ENCODE measurements at regions not wholly inside any gene's neighbourhood (a gene's known extent, or its start where the extent isn't known, plus 50 kb on each side); places are given as distances from the start of the nearest gene placed in this dataset.
A peak's percentile ranks its signal among the peaks of the same experiment; 100 is the strongest.
"Not testable (repeated sequence)": the region's sequence is repeated elsewhere in the genome, so short reads cannot be mapped to it uniquely, and the experiment has no call there.

- not testable (repeated sequence) for H3K36me3 ChIP-seq (ENCODE audit: control insufficient read depth in 1 of 2, insufficient read depth in 2 of 2, low read length in 1 of 2); H3K4me3 ChIP-seq (ENCODE audit: low read length in 2 of 2); H3K4me1 ChIP-seq (ENCODE audit: control insufficient read depth in 1 of 2, insufficient read depth in 2 of 2, low read length in 2 of 2); H3K27ac ChIP-seq (ENCODE audit: low read depth in 1 of 2, low read length in 2 of 2); DNase-seq; H3K9me3 ChIP-seq (ENCODE audit: control insufficient read depth, low read length); H3K27me3 ChIP-seq (ENCODE audit: control insufficient read depth in 1 of 2, insufficient read depth in 2 of 2, low read length in 1 of 2); ATAC-seq (ENCODE audit: low FRiP score)
- intact Hi-C loops (cut with DNase I): loop anchor here in 1 of 2 donors (5.0 kb wide), 1 partner anchor 747 kb away; no protein-coding TSS in a partner anchor
- WGBS, 2 donors: 87 to 91% methylated on average over 5 of the region's 5 CpGs
These were observed 78.5 kb upstream of the ACBD5 start for GRCh38 chr10:27319139-27319538.

GRCh38 chr10:27315082-27315481 lies 74.5 kb upstream of the ACBD5 start:
- intact Hi-C loops (cut with DNase I): loop anchor here in 1 of 2 donors (5.0 kb wide), 1 partner anchor 743 kb away; no protein-coding TSS in a partner anchor
- WGBS, 2 donors: 73 to 78% methylated on average over 2 of the region's 2 CpGs
- not testable (repeated sequence) for DNase-seq; H3K36me3 ChIP-seq (ENCODE audit: control insufficient read depth in 1 of 2, insufficient read depth in 2 of 2, low read length in 1 of 2); H3K4me1 ChIP-seq (ENCODE audit: control insufficient read depth in 1 of 2, insufficient read depth in 2 of 2, low read length in 2 of 2); H3K27ac ChIP-seq (ENCODE audit: low read depth in 1 of 2, low read length in 2 of 2); H3K4me3 ChIP-seq (ENCODE audit: low read length in 2 of 2); H3K27me3 ChIP-seq (ENCODE audit: control insufficient read depth in 1 of 2, insufficient read depth in 2 of 2, low read length in 1 of 2); ATAC-seq (ENCODE audit: low FRiP score); H3K9me3 ChIP-seq (ENCODE audit: control insufficient read depth, low read length)

- H3K27me3 ChIP-seq (ENCODE audit: control insufficient read depth in 1 of 2, insufficient read depth in 2 of 2, low read length in 1 of 2); H3K36me3 ChIP-seq (ENCODE audit: control insufficient read depth in 1 of 2, insufficient read depth in 2 of 2, low read length in 1 of 2); H3K4me3 ChIP-seq (ENCODE audit: low read length in 2 of 2); H3K9me3 ChIP-seq (ENCODE audit: control insufficient read depth, low read length); ATAC-seq (ENCODE audit: low FRiP score); H3K4me1 ChIP-seq (ENCODE audit: control insufficient read depth in 1 of 2, insufficient read depth in 2 of 2, low read length in 2 of 2); DNase-seq; H3K27ac ChIP-seq (ENCODE audit: low read depth in 1 of 2, low read length in 2 of 2); intact Hi-C loops (cut with DNase I): not testable (repeated sequence)
- WGBS, 2 donors: 10 to 29% methylated on average over 3 of the region's 3 CpGs
These were observed 73.0 kb upstream of the ACBD5 start for GRCh38 chr10:27313586-27313985.

GRCh38 chr10:27312854-27313253 lies 72.3 kb upstream of the ACBD5 start:
- Histone ChIP-seq H3K4me3 (ENCODE audit: low read length in 2 of 2) (no peak overlapping the region), H3K27ac (ENCODE audit: low read depth in 1 of 2, low read length in 2 of 2) (no peak overlapping the region), H3K9me3 (ENCODE audit: control insufficient read depth, low read length) (no peaks in the 10 kb centered on the region), H3K27me3 (ENCODE audit: control insufficient read depth in 1 of 2, insufficient read depth in 2 of 2, low read length in 1 of 2) (no peaks in the 10 kb centered on the region), H3K36me3 (ENCODE audit: control insufficient read depth in 1 of 2, insufficient read depth in 2 of 2, low read length in 1 of 2) (no peaks in the 10 kb centered on the region), H3K4me1 (ENCODE audit: control insufficient read depth in 1 of 2, insufficient read depth in 2 of 2, low read length in 2 of 2) (no peaks in the 10 kb centered on the region)
- DNase-seq (no peak), ATAC-seq (ENCODE audit: low FRiP score) (no peak)
- intact Hi-C loops (cut with DNase I): no loop called here
- WGBS, 2 donors: 87 to 88% methylated on average over 4 of the region's 4 CpGs

GRCh38 chr10:27311809-27312208 lies 71.2 kb upstream of the ACBD5 start:
- 95 to 96% methylated on average over 19 to 20 of the region's 20 CpGs for WGBS, 2 donors
- intact Hi-C loops (cut with DNase I); H3K4me1 ChIP-seq (ENCODE audit: control insufficient read depth in 1 of 2, insufficient read depth in 2 of 2, low read length in 2 of 2): not testable (repeated sequence)

GRCh38 chr10:27298522-27298850 lies 57.9 kb upstream of the ACBD5 start:
- intact Hi-C loops (cut with DNase I); H3K36me3 ChIP-seq (ENCODE audit: control insufficient read depth in 1 of 2, insufficient read depth in 2 of 2, low read length in 1 of 2); H3K4me3 ChIP-seq (ENCODE audit: low read length in 2 of 2); H3K27me3 ChIP-seq (ENCODE audit: control insufficient read depth in 1 of 2, insufficient read depth in 2 of 2, low read length in 1 of 2); ATAC-seq (ENCODE audit: low FRiP score); H3K27ac ChIP-seq (ENCODE audit: low read depth in 1 of 2, low read length in 2 of 2); H3K9me3 ChIP-seq (ENCODE audit: control insufficient read depth, low read length); H3K4me1 ChIP-seq (ENCODE audit: control insufficient read depth in 1 of 2, insufficient read depth in 2 of 2, low read length in 2 of 2): not testable (repeated sequence)
- DNase-seq: peak in 1 of 2 donors; percentile 69
- WGBS, 2 donors: 66 to 79% methylated on average over 4 of the region's 4 CpGs

More at GRCh38 chr10:27311809-27312208, 71.2 kb upstream of the ACBD5 start:
- not testable (repeated sequence) for ATAC-seq (ENCODE audit: low FRiP score); H3K27me3 ChIP-seq (ENCODE audit: control insufficient read depth in 1 of 2, insufficient read depth in 2 of 2, low read length in 1 of 2); H3K36me3 ChIP-seq (ENCODE audit: control insufficient read depth in 1 of 2, insufficient read depth in 2 of 2, low read length in 1 of 2); H3K4me3 ChIP-seq (ENCODE audit: low read length in 2 of 2); DNase-seq; H3K27ac ChIP-seq (ENCODE audit: low read depth in 1 of 2, low read length in 2 of 2); H3K9me3 ChIP-seq (ENCODE audit: control insufficient read depth, low read length)

- peaks cover 2% of the 10 kb centered on the region for H3K9me3 ChIP-seq (ENCODE audit: control insufficient read depth, low read length)
- H3K4me3 ChIP-seq (ENCODE audit: low read length in 2 of 2): no peak overlapping the region
- no peaks in the 10 kb centered on the region for H3K4me1 ChIP-seq (ENCODE audit: control insufficient read depth in 1 of 2, insufficient read depth in 2 of 2, low read length in 2 of 2)
- no peak overlapping the region for H3K27ac ChIP-seq (ENCODE audit: low read depth in 1 of 2, low read length in 2 of 2)
- whole genome bisulfite sequencing, 2 donors: 64 to 66% methylated on average over 6 of the region's 6 CpGs
- H3K27me3 ChIP-seq (ENCODE audit: control insufficient read depth in 1 of 2, insufficient read depth in 2 of 2, low read length in 1 of 2): no peaks in the 10 kb centered on the region
- ATAC-seq (ENCODE audit: low FRiP score): no peak
- H3K36me3 ChIP-seq (ENCODE audit: control insufficient read depth in 1 of 2, insufficient read depth in 2 of 2, low read length in 1 of 2): no peaks in the 10 kb centered on the region
- no peak for DNase-seq
- intact Hi-C loops (cut with DNase I): no loop called here
These were observed 57.4 kb upstream of the ACBD5 start for GRCh38 chr10:27297844-27298521.

GRCh38 chr10:27296285-27296684 lies 55.7 kb upstream of the ACBD5 start:
- H3K4me1 ChIP-seq (ENCODE audit: control insufficient read depth in 1 of 2, insufficient read depth in 2 of 2, low read length in 2 of 2); intact Hi-C loops (cut with DNase I); ATAC-seq (ENCODE audit: low FRiP score); H3K27ac ChIP-seq (ENCODE audit: low read depth in 1 of 2, low read length in 2 of 2); DNase-seq; H3K36me3 ChIP-seq (ENCODE audit: control insufficient read depth in 1 of 2, insufficient read depth in 2 of 2, low read length in 1 of 2); H3K27me3 ChIP-seq (ENCODE audit: control insufficient read depth in 1 of 2, insufficient read depth in 2 of 2, low read length in 1 of 2); H3K4me3 ChIP-seq (ENCODE audit: low read length in 2 of 2); H3K9me3 ChIP-seq (ENCODE audit: control insufficient read depth, low read length): not testable (repeated sequence)
- 90 to 96% methylated on average over 8 to 26 of the region's 26 CpGs for WGBS, 2 donors

- intact Hi-C loops (cut with DNase I); H3K27ac ChIP-seq (ENCODE audit: low read depth in 1 of 2, low read length in 2 of 2); ATAC-seq (ENCODE audit: low FRiP score); H3K27me3 ChIP-seq (ENCODE audit: control insufficient read depth in 1 of 2, insufficient read depth in 2 of 2, low read length in 1 of 2); DNase-seq; H3K9me3 ChIP-seq (ENCODE audit: control insufficient read depth, low read length); H3K36me3 ChIP-seq (ENCODE audit: control insufficient read depth in 1 of 2, insufficient read depth in 2 of 2, low read length in 1 of 2); H3K4me1 ChIP-seq (ENCODE audit: control insufficient read depth in 1 of 2, insufficient read depth in 2 of 2, low read length in 2 of 2); H3K4me3 ChIP-seq (ENCODE audit: low read length in 2 of 2): not testable (repeated sequence)
- WGBS, 2 donors: 55 to 57% methylated on average over 5 of the region's 5 CpGs
These were observed 50.8 kb upstream of the ACBD5 start for GRCh38 chr10:27291253-27291895.

All from aorta (tissue), 5 donors.